Right cardiac atrium (tissue), 5 donors: ENCODE measurements at regions not wholly inside any gene's neighbourhood (a gene's known extent, or its start where the extent isn't known, plus 50 kb on each side); places are given as distances from the start of the nearest gene placed in this dataset.

Experiments used
- ATAC-seq, 2 donors: fragments of 200-7000 bp; cut with Tn5 transposase; one replicate each; pipeline versions ENCODE4 v1.8.0 to v1.9.1; 2020; ENCODE audit warnings: moderate library complexity in 2 of 2, mild to moderate bottlenecking in 1 of 2
- DNase-seq, 3 donors: peaks; one replicate each; pipeline ENCODE4 v3.0.0-alpha.2; 2020
- H3K27ac ChIP-seq: one replicate; pipeline ENCODE4 v1.5.1; 2013; ENCODE audit warnings: mild to moderate bottlenecking, low read length, control low read depth, moderate library complexity
- H3K27me3 ChIP-seq: one replicate; pipeline ENCODE4 v1.6.1; 2013; ENCODE audit not compliant: control insufficient read depth, insufficient read depth
- H3K4me1 ChIP-seq: one replicate; pipeline ENCODE4 v1.6.1; 2013; ENCODE audit warnings: low read length; ENCODE audit not compliant: control insufficient read depth, insufficient read depth
- H3K4me3 ChIP-seq: one replicate; pipeline ENCODE4 v1.5.1; 2013; ENCODE audit warnings: low read length, control low read depth
- H3K9me3 ChIP-seq: one replicate; pipeline ENCODE4 v1.6.1; 2013; ENCODE audit warnings: low read length; ENCODE audit not compliant: control insufficient read depth
- WGBS: extraction: QIAGEN DNeasy Blood & Tissue Kit; methylation state at CpG from one replicate; pipeline ENCODE4 v1.1.7; 2013; 5-methylcytosine and 5-hydroxymethylcytosine counted together
- intact Hi-C, 4 donors: fragments of 100-400 bp; cut with DNase I; formaldehyde crosslinking; loops; one replicate each; pipeline versions ENCODE4 v1.11.0 to v1.14.0; 2022 to 2023
- donor health status: healthy with polysubstance abuse.
- donor health status: DM: no; HTN: yes; CAD: no.
- donor health status: DM: no; HTN: no; CAD: no.
- donor health status: DM: no; HTN: yes; CAD: no; lungs with severe emphysema.
- donor health status: DM: yes; HTN: yes; CAD: no.

DNA sequence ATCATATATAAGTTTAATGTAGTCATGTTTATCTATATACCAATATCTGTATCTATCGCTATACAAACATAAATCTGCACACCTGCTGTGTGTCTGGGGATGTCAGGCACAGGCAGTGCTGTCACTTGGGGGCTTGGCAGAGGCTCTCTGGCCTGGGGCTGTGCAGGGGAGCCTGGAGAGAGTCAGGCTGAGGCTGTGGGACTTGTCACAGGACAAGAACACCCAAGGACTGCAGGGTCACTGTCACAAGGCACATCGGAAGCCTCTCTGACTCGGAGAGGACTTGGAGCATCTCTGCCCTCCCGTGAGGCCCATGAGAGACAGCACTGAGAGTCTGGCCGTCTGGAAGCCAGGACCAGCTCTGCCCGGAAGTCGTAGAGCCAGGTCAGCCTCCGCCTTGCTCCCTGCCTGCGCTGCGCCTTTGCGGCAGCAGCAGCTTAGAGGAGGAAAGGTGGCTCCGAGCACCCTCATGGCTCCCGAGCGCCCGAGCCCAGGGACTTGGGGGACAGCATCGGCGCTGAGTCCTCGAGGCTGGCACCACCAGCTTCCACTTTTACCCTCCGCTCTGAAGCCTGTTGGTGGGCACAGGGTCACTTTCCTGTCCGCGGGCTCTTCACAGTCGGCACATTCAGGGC, 280.3 kb downstream of the NDUFA10 start:
- 91% methylated on average over 22 of the region's 22 CpGs for WGBS
- DNase-seq = peak in 2 of 3 donors; percentile 40 to 50
- Histone ChIP-seq H3K27me3 (no peaks in the 10 kb centered on the region), H3K27ac (no peak overlapping the region), H3K9me3 (no peaks in the 10 kb centered on the region), H3K4me3 (no peak overlapping the region), H3K4me1 (no peaks in the 10 kb centered on the region)
- intact Hi-C loops = no loop called here
- ATAC-seq = no peak

- intact Hi-C loops = no loop called here
- peak in 2 of 3 donors; percentile 1 to 9 for DNase-seq
- Histone ChIP-seq H3K9me3 (no peaks in the 10 kb centered on the region), H3K27ac (no peak overlapping the region), H3K4me1 (no peaks in the 10 kb centered on the region), H3K4me3 (no peak overlapping the region), H3K27me3 (no peaks in the 10 kb centered on the region)
- 90% methylated on average over 6 of the region's 6 CpGs for WGBS
- no peak for ATAC-seq
These were observed 281.9 kb downstream of the NDUFA10 start for GRCh38 chr2:239743206-239743605.

GRCh38 chr2:239742377-239742776, 282.8 kb downstream of the NDUFA10 start:
- 80% methylated on average over 15 of the region's 15 CpGs for WGBS
- DNase-seq (peak in 2 of 3 donors; percentile 36), ATAC-seq (no peak)
- Histone ChIP-seq H3K27ac (no peak overlapping the region), H3K4me3 (no peak overlapping the region), H3K27me3 (no peaks in the 10 kb centered on the region), H3K4me1 (no peaks in the 10 kb centered on the region), H3K9me3 (no peaks in the 10 kb centered on the region)
- intact Hi-C loops = no loop called here

- H3K27me3 ChIP-seq = no peaks in the 10 kb centered on the region
- intact Hi-C loops = no loop called here
- H3K9me3 ChIP-seq = no peaks in the 10 kb centered on the region
- WGBS = 58% methylated on average over 8 of the region's 8 CpGs
- ATAC-seq = no peak
- DNase-seq = peak in 2 of 3 donors; percentile 31 to 64
- H3K4me1 ChIP-seq = no peaks in the 10 kb centered on the region
- H3K27ac ChIP-seq = no peak overlapping the region
- no peak overlapping the region for H3K4me3 ChIP-seq
These were observed 285.9 kb downstream of the NDUFA10 start for GRCh38 chr2:239739206-239739605.

GRCh38 chr2:239738159-239738558, 287.0 kb downstream of the NDUFA10 start:
- WGBS = 60% methylated on average over 19 of the region's 19 CpGs
- H3K4me3 ChIP-seq = no peak overlapping the region
- H3K27ac ChIP-seq = no peak overlapping the region
- H3K9me3 ChIP-seq = no peaks in the 10 kb centered on the region
- DNase-seq (peak in 2 of 3 donors; percentile 20 to 23), ATAC-seq (no peak)
- intact Hi-C loops = no loop called here
- no peaks in the 10 kb centered on the region for H3K27me3 ChIP-seq
- no peaks in the 10 kb centered on the region for H3K4me1 ChIP-seq

DNA sequence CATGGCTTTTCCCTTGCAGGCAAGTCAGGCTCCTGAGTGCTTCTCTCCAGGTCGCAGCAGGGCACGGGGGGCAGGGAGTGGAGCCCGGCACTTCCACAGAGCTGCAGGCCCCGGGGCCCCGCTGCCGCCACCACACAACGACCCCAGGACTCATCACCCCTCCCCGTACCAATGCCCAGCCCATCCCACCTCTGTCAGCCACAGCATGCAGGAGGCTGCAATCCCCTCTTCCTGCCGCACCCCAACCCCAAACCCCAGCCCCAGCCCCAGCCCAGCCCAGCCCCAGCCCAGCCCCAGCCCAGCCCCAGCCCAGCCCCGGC, 288.0 kb downstream of the NDUFA10 start:
- intact Hi-C loops = no loop called here
- Histone ChIP-seq H3K4me1 (no peaks in the 10 kb centered on the region), H3K27me3 (no peaks in the 10 kb centered on the region), H3K4me3 (no peak overlapping the region), H3K27ac (no peak overlapping the region), H3K9me3 (no peaks in the 10 kb centered on the region)
- DNase-seq (peak in 2 of 3 donors; percentile 17 to 18), ATAC-seq (no peak)
- WGBS = 91% methylated on average over 10 of the region's 10 CpGs

DNA sequence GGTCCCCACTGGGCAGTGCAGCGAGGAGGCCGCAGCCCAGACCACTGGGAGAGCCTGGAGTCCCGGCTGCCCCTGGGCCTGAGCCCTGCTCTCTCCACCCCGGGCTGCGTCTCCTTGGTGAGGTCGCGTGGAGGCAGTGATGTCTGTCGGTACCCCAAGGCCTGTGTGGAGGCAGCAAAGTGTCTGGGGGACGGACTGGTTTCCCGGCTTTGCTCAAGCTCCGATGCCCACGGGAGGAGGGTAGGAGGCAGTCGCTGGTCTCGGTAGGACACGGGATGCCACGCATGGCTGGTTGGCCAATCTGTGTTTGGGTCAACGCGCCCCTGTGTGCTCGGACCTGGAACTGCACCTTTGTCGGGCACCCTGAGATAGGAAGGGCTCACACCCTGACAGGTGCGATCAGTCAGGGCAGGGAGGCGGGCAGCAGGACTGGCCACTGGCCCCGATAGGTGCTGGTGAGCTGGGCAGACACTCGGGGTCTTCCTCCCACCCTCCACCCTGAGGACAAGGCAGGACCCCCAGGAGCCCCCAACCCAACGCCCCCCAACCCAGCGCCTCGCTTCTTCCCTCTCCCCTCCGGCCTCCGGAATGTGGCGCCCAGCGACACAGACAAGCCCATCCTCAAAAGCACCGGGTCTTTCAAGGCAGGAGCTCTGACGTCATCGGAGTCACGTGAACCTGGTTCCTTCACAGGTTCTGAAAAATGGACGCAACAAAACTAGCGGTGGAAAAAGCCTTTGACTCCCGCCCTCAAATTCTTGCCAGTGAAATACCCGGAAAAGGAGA, 288.6 kb downstream of the NDUFA10 start:
- H3K4me3 ChIP-seq = no peak overlapping the region
- H3K4me1 ChIP-seq = no peaks in the 10 kb centered on the region
- no peaks in the 10 kb centered on the region for H3K27me3 ChIP-seq
- intact Hi-C loops = no loop called here
- no peak overlapping the region for H3K27ac ChIP-seq
- DNase-seq (peak in 2 of 3 donors; percentile 39 to 47), ATAC-seq (no peak)
- WGBS = 90% methylated on average over 39 of the region's 39 CpGs
- no peaks in the 10 kb centered on the region for H3K9me3 ChIP-seq

- ATAC-seq (peak; percentile 9 to 24), DNase-seq (peak in 2 of 3 donors; percentile 11 to 28)
- Histone ChIP-seq H3K9me3 (no peaks in the 10 kb centered on the region), H3K27me3 (no peaks in the 10 kb centered on the region), H3K4me3 (no peak overlapping the region), H3K4me1 (no peaks in the 10 kb centered on the region), H3K27ac (no peak overlapping the region)
- intact Hi-C loops = no loop called here
- 68% methylated on average over 16 of the region's 16 CpGs for WGBS
These were observed 289.2 kb downstream of the NDUFA10 start for GRCh38 chr2:239735829-239736357.

- DNase-seq (peak in 2 of 3 donors; percentile 30 to 49), ATAC-seq (peak in 1 of 2 donors; percentile 40)
- intact Hi-C loops = no loop called here
- no peaks in the 10 kb centered on the region for H3K27me3 ChIP-seq
- H3K4me3 ChIP-seq = no peak overlapping the region
- no peak overlapping the region for H3K27ac ChIP-seq
- no peaks in the 10 kb centered on the region for H3K9me3 ChIP-seq
- 69% methylated on average over 23 of the region's 23 CpGs for WGBS
- H3K4me1 ChIP-seq = no peaks in the 10 kb centered on the region
These were observed 289.9 kb downstream of the NDUFA10 start for GRCh38 chr2:239735131-239735828.

GRCh38 chr2:239734436-239735005, 290.6 kb downstream of the NDUFA10 start:
- ATAC-seq = no peak
- Histone ChIP-seq H3K27me3 (no peaks in the 10 kb centered on the region), H3K4me1 (no peaks in the 10 kb centered on the region), H3K4me3 (no peak overlapping the region), H3K9me3 (no peaks in the 10 kb centered on the region), H3K27ac (no peak overlapping the region)
- 80% methylated on average over 8 of the region's 8 CpGs for WGBS
- intact Hi-C loops = no loop called here
- peak in 2 of 3 donors; percentile 12 to 23 for DNase-seq

DNA sequence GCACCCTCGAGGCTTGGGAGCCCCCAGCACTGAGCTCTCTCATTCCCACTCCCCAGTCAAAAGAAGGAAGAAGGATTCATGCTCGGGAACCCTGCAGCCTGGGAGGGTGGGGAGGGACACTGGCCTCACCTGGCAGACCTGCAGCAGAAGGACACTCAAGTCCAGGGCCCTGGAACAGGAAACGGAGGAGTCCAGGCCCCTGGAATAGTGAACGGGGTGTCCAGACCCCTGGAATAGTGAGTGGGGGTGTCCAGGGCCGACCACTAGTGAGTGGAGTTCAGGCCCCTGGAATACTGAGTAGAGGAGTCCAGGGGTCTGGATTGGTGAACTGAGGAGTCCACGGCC, 292.5 kb downstream of the NDUFA10 start:
- Histone ChIP-seq H3K4me3 (no peak overlapping the region), H3K27ac (no peak overlapping the region), H3K27me3 (no peaks in the 10 kb centered on the region), H3K9me3 (no peaks in the 10 kb centered on the region), H3K4me1 (no peaks in the 10 kb centered on the region)
- DNase-seq = peak in 1 of 3 donors; percentile 22
- ATAC-seq = no peak
- WGBS = 73% methylated on average over 6 of the region's 6 CpGs
- intact Hi-C loops = no loop called here
